NT2/D1 (cell line): ENCODE measurements at regions not wholly inside any gene's neighbourhood (a gene's known extent, or its start where the extent isn't known, plus 50 kb on each side); places are given as distances from the start of the nearest gene placed in this dataset.

Experiments
- DNase-seq: peaks from one replicate; pipeline ENCODE4 v3.0.0-alpha.2; 2011; ENCODE audit warnings: low read depth, low spot score
- H3K27me3 ChIP-seq: 2 replicates; pipeline ENCODE4 v1.6.0; 2011; ENCODE audit warnings: mild to moderate bottlenecking; ENCODE audit not compliant: insufficient read length, insufficient read depth
- H3K36me3 ChIP-seq: 2 replicates; pipeline ENCODE4 v1.6.1; 2011; ENCODE audit warnings: mild to moderate bottlenecking, low read length, mixed read lengths; ENCODE audit not compliant: insufficient read depth, insufficient read length
- H3K4me1 ChIP-seq: 2 replicates; pipeline ENCODE4 v1.5.1; 2011; ENCODE audit not compliant: insufficient read depth, insufficient read length
- H3K4me3 ChIP-seq: 2 replicates; pipeline ENCODE4 v1.5.1; 2011; ENCODE audit warnings: low read depth; ENCODE audit not compliant: insufficient read length
- H3K9ac ChIP-seq: 2 replicates; pipeline ENCODE4 v1.6.0; 2011; ENCODE audit warnings: low read depth; ENCODE audit not compliant: insufficient read length
- H3K9me3 ChIP-seq: 2 replicates; pipeline ENCODE4 v1.5.1; 2011; ENCODE audit warnings: mild to moderate bottlenecking, low read length; ENCODE audit not compliant: insufficient read depth
- SUZ12 ChIP-seq: IDR thresholded peaks from 2 replicates; pipeline ENCODE4 v1.6.1; 2011; ENCODE audit not compliant: insufficient read length, insufficient read depth; ENCODE audit errors: extremely low read depth
- YY1 ChIP-seq: IDR thresholded peaks from 2 replicates; pipeline ENCODE4 v1.6.1; 2011; ENCODE audit not compliant: insufficient read length, insufficient read depth
- ZNF274 ChIP-seq: IDR thresholded peaks from 2 replicates; pipeline ENCODE4 v1.6.1; 2011; ENCODE audit warnings: mild to moderate bottlenecking, low read depth, low read length

DNA sequence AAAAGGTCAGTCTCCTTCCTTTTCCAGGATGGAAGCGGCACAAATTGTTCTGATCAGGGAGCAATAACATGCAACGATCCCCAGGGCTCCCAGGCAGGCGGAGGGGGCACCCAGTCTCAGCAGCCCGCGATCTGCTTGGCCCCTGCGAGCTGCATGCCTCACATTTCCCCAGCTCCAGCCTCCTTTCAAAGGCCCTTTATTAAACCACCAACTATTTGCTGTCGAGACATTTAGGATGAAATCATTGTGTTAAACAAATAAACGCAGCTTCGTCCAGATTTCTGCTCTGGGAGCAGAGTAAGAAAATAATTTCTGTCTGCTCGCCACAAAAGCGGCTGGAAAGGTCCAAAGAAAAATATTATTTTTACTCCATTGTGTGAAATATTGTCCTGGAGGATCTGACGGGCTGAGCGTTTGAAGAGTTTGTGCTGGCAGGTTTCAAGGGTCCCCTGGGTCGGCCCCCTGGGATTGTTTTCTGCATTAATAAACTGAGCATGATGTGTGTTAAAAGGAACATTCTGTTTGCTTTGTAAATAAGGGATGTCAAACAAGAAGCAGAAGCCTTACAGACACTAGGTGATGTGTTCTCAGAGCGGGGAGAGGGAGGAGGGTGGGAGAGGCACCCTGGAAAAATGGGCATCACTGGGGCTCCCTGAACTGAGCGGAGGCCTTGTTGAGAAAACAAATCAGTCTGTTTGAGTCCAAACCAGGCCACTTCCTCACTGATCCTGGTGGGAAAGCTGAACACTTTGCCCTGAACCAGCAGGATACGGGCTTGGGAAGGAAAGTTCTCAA lies 110.1 kb downstream of the FOXD1 start:
- TF ChIP-seq ZNF274 (no peak), YY1 (no peak), SUZ12 (no peak)

DNA sequence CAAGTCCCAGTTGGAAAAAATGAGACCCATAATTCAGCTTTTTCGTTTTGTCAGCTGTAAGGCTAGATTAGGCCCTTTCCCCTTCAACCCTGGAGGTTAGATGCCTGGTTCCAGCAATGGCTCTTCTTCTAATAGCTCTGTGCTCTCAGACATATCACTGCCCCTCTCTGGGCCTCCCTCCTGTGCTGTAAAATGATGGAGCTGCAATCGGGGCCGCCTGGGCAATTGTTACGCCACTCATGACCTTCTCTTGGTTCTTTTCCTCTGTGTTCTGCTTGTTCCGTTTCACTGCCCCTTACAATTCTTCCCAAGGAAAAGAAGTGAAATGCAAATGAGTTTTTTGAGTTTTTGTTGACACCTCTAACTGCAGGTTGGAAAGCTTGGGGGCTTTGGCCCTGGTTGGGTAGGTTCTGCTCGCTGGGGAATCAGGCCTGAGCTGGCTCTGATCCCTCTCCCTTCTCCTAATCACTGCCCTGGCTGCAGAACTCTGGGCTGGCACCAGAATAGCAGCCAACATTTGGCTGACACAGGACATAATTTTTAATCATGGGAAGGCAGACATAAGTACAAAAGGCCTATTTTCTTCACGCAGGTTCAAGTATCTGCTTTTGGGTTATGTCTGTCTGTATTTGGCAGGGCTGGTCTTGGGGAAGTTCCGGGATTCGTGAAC lies 110.9 kb downstream of the FOXD1 start:
- Histone ChIP-seq H3K9ac (no peak overlapping the region), H3K36me3 (no peaks in the 10 kb centered on the region), H3K27me3 (no peaks in the 10 kb centered on the region), H3K4me1 (no peaks in the 10 kb centered on the region), H3K4me3 (no peak overlapping the region), H3K9me3 (no peaks in the 10 kb centered on the region)
- TF ChIP-seq ZNF274 = no peak
- no peak for TF ChIP-seq YY1
- TF ChIP-seq SUZ12 = no peak
- no peak for DNase-seq

More for the DNA sequence above, 110.1 kb downstream of the FOXD1 start:
- Histone ChIP-seq H3K4me1 (no peaks in the 10 kb centered on the region), H3K9me3 (no peaks in the 10 kb centered on the region), H3K36me3 (no peaks in the 10 kb centered on the region), H3K9ac (no peak overlapping the region), H3K4me3 (no peak overlapping the region), H3K27me3 (no peaks in the 10 kb centered on the region)
- no peak for DNase-seq

- Histone ChIP-seq H3K4me1 (no peaks in the 10 kb centered on the region), H3K27me3 (no peaks in the 10 kb centered on the region), H3K4me3 (no peak overlapping the region), H3K9ac (no peak overlapping the region), H3K9me3 (peaks cover 13% of the 10 kb centered on the region; the same call in 1 of the 2 replicates), H3K36me3 (no peaks in the 10 kb centered on the region)
- no peak for TF ChIP-seq YY1
- TF ChIP-seq ZNF274 = no peak
- no peak for TF ChIP-seq SUZ12
- DNase-seq = no peak
Measured at GRCh38 chr5:73336366-73336765, 112.2 kb downstream of the FOXD1 start.

DNA sequence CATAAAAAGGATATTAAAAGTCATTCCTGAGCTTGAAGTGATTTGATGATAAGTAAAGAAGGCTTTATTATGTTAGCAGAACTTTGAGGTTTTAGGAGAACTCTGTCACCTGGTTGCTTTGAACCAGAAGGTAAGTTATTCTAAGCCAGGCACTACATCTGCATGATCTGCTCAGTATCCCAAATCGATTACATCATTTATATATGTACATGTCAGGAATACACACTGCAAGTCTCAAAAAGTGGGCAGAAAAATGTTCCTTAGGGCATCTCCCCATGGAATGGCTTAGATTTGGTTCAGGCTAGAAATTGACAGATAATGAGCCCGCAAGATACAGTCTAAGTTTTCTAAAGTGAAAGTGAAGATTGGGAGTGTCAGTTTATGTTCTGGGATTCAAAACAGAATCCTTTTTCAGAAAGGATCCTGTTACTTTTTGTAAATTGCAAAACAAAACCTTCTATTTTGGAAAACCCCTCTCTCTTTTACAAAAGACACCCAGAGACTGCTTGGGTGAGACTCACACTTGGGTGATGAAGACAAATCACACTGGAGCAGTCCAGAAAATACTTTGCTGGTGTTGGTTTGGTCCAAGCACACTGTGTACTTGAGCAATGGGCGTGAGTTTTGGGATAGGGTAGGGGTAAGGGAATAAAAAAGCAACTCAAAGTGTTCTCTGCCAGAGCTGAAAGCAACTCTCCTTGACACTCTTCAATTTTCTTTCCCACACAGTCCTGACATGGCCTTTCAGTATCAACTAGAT lies 114.5 kb downstream of the FOXD1 start:
- no peaks in the 10 kb centered on the region for H3K27me3 ChIP-seq
- TF ChIP-seq SUZ12 (no peak), ZNF274 (no peak), YY1 (no peak)
- H3K9me3 ChIP-seq = peaks cover 25% of the 10 kb centered on the region; the same call in 1 of the 2 replicates
- no peaks in the 10 kb centered on the region for H3K4me1 ChIP-seq
- H3K4me3 ChIP-seq = no peak overlapping the region
- DNase-seq = no peak
- no peak overlapping the region for H3K9ac ChIP-seq
- no peaks in the 10 kb centered on the region for H3K36me3 ChIP-seq

DNA sequence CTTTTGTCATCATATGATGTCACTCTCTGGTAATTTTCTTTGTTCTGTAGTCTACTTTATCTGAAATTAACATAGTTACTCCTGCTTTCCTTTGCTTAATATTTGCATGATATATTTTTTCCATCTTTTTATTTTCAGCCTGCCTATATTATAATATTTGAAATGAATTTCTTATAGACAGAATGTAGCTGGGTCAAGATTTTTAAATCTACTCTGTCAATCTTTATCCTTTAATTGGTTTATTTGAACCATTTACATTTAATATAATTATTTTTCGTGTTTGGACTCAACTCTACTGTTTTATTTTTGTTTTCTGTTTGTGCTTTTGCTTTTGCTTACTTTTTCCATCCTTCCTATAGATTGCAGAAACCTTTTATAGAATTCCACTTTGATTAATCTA lies 118.0 kb downstream of the FOXD1 start:
- H3K27me3 ChIP-seq = no peaks in the 10 kb centered on the region
- H3K9me3 ChIP-seq = peaks cover 25% of the 10 kb centered on the region; the same call in 1 of the 2 replicates
- no peaks in the 10 kb centered on the region for H3K4me1 ChIP-seq
- TF ChIP-seq ZNF274 (no peak), YY1 (no peak), SUZ12 (no peak)
- H3K4me3 ChIP-seq = no peak overlapping the region
- no peaks in the 10 kb centered on the region for H3K36me3 ChIP-seq
- no peak for DNase-seq
- H3K9ac ChIP-seq = no peak overlapping the region

DNA sequence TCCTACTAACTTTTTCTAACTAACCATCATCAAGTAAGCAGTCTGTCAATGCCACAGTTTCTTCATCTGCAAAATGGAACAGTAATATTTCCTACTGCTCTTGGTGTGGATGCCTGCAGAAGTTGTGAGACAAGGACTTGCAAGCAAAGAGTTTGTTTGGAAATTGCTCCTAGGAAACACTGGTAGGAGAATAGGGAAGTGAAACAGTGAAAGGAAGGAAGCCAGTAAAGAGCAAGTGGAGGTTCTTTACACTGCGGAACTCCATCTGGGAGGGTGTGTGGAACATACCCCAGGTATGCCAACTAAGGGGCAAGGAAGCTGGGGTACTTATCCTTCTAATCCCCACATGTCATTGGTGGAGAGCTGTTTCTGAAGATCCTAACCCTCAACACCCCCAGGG lies 119.9 kb downstream of the FOXD1 start:
- Histone ChIP-seq H3K4me3 (no peak overlapping the region), H3K9ac (no peak overlapping the region), H3K9me3 (peaks cover 25% of the 10 kb centered on the region; the same call in 1 of the 2 replicates), H3K36me3 (no peaks in the 10 kb centered on the region), H3K27me3 (no peaks in the 10 kb centered on the region), H3K4me1 (no peaks in the 10 kb centered on the region)
- DNase-seq = no peak
- TF ChIP-seq ZNF274 (no peak), SUZ12 (no peak), YY1 (no peak)

GRCh38 chr5:73327908-73328455 lies 120.6 kb downstream of the FOXD1 start:
- H3K9ac ChIP-seq = no peak overlapping the region
- H3K27me3 ChIP-seq = no peaks in the 10 kb centered on the region
- TF ChIP-seq YY1 = no peak
- no peak for TF ChIP-seq SUZ12
- no peaks in the 10 kb centered on the region for H3K36me3 ChIP-seq
- H3K4me3 ChIP-seq = no peak overlapping the region
- H3K9me3 ChIP-seq = peaks cover 25% of the 10 kb centered on the region; the same call in 1 of the 2 replicates
- no peaks in the 10 kb centered on the region for H3K4me1 ChIP-seq
- no peak for DNase-seq
